Stimulated activated CD8-positive, alpha-beta memory T cell treated with anti-CD3 and anti-CD28 coated beads, Interleukin-4, amount 100 ng/mL, for 4 hours (primary cell): ENCODE measurements at regions not wholly inside any gene's neighbourhood (a gene's known extent, or its start where the extent isn't known, plus 50 kb on each side); places are given as distances from the start of the nearest gene placed in this dataset.
"Not testable (repeated sequence)": the region's sequence is repeated elsewhere in the genome, so short reads cannot be mapped to it uniquely, and the experiment has no call there.

Source experiments
- DNase-seq, 2 donors: peaks; one replicate each; pipeline ENCODE4 v3.0.0-alpha.2; 2020; ENCODE audit warnings: low read depth in 2 of 2, low spot score in 1 of 2

DNA sequence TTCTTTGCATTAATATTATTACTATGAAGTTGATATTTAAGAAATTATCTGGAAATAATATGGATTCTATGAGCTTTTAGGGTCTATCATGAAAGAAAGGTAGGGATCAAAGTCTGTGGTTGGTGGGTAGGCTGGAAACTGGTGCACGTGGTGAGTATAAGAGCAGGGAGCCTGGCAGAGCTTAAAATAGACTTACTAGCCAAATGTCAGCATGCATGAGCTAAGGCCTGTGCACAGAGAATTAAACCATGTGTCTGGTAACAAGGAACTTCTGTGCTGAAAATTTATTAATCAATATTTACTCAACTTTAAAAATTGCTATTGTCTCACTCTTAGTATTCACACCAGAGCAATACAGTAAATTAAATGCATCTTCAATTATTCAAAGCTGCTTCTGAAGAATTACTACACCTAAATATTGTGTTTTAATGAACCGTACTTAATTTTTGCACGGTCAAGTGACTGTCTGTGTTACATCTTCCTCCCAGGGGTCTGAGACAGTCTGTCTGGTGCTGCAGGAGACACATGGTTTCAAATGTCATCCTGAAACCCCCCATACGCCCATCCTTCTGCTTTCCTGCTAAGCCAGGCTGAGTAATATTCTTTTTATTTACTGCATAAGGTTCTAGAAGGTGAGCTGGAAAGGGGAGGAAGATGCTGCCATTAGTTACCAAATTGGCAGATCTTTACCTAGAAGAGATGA is 161.0 kb upstream of the NLRP1 start:
- DNase-seq = no peak

DNA sequence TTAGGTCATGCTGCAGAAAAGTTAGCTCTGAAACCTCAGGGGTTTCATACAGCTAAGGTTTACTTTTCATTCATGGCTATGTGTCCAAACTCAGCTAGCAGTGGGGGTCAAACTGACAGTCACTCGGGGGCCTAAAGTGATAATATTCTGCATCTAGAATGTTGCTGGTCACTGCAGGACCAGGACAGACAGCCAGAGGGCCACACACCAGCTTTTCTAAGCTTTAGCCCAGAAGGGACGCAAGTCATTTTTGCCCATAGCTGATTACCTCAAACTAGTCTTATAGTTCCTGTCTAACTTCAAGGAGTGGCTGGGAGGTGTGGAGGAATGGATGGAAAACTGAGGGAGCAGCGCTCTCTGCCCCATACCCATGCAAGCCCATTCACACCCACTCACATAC is 163.0 kb upstream of the NLRP1 start:
- DNase-seq = no peak

DNA sequence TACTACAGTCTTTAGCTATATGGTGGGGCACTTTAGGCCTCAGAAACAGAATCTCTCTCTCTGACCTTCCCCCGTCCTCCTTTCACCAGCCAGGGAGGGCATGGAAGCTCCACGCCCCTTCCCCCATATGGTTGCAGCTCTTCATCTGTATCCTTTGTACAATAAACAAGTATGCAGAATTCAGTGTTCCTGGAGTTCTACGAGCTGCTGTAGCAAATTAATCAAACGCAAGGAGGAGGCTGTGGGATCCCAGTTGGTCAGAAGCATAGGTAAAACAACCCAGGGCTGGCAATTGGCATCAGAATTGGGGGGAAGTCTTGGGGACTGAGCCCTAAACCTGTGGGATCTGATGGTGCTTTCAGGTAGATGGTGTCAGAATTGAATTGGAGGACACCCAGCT is 163.7 kb upstream of the NLRP1 start:
- DNase-seq = no peak

DNA sequence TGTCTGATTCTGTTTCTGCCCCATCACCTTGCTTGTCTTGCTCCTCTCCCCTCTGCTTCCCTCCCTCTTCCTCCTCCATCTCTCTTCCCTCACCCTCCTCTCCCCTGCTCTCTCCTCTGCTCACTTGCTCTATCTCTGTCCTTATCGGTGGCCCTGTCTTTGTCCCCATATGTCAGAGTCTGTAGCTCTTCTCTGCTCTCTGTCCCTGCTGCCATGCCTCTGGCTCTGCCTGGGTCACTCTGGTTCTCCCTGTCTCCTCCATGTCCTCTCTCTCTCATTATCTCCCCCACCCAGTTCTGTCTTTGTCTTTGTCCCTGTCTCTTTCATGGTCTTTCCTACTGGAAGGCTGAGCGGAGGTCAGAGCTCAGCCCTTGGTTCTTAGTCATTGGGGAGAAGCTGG is 169.1 kb upstream of the NLRP1 start:
- no peak for DNase-seq

DNA sequence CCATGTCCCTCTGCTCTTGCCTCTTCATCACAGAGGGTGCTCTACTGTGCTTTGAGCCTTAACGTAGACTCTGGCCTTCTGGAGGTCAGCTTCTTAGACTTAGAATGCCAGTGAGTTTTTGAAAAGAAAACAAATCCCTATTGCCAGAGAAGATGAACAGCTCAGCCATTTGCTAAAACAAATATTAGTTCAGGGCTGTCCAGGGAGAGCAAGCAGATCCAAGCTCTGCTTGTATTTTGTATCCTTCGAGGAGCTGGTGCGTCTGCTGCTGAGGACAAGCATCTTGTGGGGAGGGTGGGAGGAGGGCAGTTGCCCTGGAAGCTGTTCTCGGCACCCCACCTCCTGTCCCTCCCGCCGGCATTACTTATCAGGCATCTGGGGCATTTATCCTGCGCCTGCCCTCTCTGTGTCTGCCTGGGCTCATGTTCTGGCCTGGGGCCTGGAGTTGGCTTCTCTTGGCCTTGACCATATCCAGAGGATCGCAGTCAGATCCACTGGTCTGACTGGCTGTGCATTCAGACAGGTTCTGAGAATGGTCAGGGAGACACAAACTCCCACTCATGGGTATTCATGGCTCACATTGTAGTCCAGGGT is 173.1 kb upstream of the NLRP1 start:
- no peak for DNase-seq

DNA sequence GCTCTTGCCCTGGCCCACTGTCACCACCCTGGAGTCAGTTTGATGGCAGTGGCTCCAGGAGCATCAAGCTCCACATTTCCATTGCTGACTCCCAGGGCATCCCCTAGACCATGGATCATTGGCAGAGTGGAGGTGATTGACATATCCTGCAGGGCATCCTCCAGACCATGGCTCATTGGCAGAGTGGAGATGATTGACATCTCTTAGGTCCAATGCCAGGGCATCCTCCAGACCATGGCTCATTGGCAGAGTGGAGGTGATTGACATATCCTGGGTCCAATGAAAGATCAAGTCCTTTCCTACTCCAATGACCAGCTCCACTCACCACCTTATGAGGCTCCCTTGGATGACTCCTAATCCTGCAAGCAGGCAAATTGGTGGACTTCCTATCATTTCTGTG is 174.3 kb upstream of the NLRP1 start:
- no peak for DNase-seq

DNA sequence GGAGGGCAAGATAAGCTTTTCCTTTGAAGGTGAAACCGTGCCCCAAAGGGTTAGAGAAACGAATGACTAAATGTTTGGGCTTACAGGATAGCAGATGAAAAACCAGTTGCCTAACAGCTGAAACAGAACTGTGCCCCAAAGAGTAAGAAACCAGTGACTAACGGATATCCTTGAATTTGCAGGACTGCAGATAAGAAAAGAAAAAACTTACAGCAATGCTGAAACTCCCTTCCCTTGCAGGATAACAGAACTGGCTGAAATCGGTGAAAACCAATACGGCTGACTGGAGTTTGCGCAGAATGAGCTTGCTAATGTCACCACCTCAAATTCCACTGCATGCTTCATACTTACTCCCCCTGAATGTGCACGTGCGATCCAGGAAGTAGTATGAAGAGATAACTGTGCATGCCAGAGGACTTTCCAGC is 175.2 kb upstream of the NLRP1 start:
- DNase-seq = no peak

DNA sequence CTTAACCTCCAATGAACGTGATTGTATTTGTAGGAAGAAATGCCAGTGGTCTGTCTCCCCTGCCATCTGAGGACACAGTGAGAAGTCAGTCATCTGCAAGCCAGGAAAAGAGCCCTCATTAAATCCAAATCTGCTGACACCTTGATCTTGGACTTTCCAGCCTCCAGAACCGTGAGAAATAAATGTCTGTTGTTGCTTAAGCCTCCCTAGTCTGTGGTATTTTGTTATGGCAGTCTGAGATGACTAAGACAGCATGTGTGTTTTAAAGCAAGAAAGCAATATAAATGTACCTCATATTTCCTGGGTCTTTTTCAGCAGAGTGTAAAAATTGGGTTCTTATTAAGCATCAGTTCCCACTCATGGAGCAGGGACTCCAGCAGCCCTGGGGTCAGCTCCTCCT is 177.9 kb upstream of the NLRP1 start:
- DNase-seq = no peak

DNA sequence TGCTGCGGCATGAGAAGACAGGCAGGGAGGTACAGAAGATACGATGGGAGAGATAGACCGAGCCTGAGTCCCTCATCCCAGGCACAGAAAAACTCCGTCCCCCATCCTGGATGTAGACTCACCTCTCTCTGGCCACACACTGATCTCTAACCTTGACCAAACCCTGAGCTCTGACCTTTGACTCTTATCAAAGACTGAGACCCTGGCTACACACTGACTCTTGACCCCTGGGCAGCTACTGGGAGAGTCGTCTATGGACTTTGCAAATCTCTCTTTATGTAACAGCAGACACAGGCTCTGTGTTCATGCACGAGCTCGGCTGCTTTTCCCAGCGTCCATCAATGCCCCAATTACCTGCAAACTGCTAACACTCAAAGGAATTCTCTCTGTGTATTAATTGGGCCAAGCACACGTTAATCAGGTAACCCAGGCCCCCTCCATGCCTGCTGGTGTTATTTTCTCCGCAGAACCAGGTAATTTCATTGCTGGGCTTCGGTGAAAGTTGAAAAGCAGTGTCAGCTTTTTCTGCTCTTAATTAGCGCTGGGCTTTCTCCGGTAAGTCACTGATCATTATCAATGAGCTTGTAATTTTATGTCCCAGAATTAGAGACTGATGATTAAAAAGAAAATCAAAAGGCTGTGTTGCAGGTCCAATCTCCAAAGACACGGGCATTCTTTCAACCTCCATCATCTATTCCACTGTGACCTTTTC is 179.4 kb upstream of the NLRP1 start:
- DNase-seq = no peak

DNA sequence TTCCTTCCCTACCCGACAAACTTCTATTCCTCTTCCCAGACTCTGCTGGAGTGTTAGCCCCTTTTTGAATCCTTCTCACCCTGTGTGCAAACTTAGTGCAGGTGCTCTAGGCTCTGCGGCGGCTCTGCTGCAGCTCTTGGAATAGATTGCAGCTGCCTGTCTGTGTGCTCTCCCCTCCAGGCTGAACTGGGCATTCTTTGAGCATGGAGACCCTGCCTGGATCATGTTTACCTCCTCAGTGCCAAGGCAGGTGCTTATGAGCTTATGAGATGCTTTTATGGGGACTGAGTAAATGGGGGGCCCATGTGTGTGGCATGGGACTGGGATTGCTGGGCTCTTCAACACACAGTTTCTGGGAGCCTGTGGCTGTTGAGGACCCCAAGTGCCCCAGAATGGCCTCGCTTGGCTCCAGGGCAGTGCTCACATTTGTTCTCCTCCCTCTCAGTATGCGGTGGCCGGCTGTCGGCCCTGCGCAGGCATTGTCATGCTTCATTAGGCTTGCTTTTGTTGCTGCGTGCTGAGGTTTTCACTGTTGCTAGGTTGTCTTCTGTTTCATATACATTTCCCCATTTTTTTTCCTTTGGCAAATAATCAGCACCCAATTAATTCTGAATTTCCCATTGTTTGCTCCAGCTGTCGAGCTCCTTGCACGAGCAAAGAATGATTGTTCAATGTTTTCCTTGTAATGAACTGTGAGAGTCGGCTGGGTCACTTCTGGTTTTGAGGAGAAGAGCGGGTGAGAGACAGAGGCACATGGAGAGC is 185.5 kb upstream of the NLRP1 start:
- no peak for DNase-seq

DNA sequence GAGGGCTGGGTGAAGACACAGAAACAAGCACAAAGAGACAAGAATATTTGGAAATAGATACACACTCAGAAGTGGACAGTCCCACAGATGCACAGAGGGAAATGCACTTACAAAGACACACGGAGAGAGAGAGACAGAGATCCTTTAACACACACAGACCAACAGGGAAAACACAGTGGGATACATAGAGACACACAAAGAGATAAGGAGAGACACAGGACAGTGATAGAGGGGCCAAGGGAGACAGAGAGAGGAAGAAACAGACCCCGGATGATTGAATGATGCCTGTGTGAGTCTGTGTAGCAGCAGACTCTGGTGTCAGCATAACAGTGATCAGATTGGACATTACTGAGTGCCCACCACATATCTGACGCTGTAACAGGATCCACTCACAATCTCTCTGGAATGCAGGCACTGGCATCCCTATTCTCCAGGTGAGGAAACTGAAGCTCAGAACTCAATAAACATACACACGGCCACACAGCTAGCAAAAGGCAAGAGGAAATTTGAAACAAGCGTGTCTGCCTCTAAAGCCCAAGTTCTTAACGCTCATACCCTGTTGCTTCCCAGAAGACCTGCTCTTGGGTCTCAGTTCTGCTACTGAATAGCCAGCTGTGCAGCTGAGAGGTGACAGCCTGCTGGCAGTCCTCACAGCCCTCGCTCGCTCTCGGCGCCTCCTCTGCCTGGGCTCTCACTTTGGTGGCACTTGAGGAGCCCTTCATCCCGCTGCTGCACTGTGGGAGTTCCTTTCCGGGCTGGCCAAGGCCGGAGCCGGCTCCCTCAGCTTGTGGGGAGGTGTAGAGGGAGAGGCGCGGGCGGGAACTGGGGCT is 186.3 kb upstream of the NLRP1 start:
- no peak for DNase-seq

DNA sequence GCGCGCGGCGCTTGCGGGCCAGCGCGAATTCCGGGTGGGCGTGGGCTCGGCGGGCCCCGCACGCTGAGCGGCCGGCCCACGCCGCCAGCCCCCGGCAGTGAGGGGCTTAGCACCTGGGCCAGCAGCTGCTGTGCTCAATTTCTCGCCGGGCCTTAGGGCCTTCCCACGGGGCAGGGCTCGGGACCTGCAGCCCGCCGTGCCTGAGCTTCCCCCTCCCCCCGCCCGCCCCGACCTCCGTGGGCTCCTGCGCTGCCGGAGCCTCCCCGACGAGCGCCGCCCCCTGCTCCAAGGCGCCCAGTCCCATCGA is 186.9 kb upstream of the NLRP1 start:
- DNase-seq = not testable (repeated sequence)

DNA sequence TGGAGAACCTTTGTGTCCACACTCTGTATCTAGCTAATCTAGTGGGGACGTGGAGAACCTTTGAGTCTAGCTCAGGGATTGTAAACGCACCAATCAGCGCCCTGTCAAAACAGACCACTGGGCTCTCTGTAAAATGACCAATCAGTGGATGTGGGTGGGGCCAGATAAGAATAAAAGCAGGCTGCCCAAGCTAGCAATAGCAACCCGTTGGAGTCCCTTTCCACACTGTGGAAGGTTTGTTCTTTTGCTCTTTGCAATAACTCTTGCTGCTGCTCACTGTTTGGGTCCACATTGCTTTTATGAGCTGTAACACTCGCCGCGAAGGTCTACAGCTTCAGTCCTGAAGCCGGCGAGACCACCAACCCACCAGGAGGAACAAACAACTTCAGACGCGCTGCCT is 187.7 kb upstream of the NLRP1 start:
- DNase-seq = not testable (repeated sequence)

DNA sequence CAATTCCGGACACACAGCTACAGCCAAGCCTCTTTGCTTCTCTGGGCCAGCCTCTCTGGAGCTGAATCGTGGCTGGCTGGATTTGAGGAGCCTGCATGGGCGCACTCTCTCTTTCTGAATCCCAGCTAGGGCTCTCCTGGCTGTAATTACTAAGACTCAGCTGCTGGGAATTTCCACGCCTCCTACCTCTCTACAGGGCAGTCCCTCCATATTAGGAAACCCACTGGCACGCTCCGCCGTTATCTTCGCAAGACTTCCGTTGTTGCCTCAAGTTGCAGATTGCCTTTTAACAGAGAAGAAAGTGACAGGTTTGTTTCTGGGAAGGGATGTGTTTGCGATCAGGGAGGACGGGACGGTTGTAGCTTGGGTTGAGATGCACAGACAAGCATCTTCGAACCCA is 188.4 kb upstream of the NLRP1 start:
- DNase-seq = no peak

DNA sequence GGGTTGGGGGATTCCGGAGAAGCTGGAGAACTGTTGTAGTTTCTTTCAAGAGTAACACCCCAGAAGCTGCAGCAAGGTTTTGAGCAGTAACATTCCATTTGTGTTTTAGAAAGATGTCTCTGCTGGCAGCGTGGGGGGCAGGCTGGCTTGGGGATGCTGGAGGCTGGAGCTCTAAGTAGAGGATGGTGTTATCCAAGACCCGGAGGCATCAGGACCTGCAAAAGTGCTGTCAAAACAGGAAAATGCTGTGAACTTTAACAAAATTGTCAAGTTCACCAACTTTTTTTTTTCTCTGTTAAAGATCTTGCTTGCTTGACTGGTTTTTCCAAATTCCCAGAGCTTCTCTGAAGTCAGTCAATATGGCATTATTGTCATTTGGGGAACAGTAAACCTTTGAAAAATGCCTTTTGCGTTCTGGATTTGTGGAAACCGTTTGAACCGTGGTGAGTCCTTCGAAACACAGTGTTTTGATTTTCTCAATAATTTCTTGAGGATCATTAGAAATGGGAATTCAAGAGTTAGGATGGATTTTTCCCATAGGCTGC is 189.6 kb upstream of the NLRP1 start:
- no peak for DNase-seq

DNA sequence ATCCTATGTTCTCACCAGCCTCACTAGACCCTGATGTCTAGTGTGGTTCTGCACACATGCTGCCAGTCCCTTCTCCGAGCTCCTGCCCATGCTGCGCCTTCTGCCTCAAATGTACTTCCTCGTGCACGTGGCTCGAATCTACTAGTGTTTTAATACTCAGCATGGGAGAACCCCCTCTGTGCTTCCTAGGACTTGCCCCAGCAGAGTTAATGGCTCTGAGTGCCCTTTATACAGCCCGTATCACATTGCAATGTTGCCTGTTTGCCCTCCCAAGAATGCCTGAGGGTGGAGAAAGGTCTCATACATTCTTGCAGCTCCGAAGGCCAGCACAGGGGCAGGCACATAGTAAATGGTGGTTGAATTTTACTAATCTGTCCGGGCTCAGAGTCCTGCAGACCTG is 190.8 kb upstream of the NLRP1 start:
- DNase-seq = no peak

DNA sequence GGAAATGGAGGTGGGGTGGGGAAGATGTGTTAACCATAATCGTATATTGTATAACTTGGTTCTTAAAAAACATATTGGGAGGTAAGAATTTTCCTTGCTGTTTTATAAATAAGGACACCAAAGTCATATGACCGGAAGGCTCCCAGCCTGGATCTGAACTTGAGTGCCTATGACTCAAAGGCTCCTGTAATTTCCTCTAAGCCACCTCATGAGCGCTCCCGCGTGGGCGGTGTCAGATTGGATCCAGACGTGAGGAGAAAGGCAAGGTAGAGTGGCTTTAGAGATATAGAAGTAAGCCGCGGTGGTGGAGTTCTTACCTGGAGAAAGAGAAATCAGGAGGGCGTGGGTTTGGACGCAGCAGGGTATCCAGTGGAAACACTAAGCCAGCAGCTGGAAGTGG is 196.2 kb upstream of the NLRP1 start:
- no peak for DNase-seq

DNA sequence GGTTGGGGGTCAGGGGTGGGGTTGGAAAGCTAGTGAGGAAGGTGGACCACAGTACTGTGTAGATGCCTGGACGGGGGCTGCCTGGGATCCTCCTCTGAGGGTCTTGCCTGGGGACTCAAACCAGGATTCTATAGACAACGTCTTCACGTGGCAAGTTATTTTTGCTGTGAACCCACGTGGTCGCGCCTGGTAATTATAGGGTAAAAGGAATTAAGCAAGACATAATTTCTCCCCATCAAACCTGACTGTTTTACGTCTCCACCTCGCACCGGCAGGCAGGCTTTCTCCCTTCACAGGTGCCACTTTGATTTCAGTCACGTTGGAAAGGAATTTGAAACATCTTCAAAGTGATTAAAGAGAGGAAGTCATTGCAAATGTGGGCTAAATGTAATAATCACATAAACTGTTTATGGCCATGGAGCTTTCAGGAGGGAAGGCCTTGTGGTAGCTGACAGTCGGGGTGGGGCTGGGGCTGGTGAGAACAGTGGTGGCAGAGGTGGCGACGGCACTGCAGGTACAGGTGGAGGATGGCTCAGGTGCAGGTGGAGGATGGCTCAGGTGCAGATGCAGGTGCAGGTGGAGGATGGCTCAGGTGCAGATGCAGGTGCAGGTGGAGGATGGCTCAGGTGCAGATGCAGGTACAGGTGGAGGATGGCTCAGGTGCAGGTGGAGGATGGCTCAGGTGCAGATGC is 197.1 kb upstream of the NLRP1 start:
- DNase-seq = no peak

DNA sequence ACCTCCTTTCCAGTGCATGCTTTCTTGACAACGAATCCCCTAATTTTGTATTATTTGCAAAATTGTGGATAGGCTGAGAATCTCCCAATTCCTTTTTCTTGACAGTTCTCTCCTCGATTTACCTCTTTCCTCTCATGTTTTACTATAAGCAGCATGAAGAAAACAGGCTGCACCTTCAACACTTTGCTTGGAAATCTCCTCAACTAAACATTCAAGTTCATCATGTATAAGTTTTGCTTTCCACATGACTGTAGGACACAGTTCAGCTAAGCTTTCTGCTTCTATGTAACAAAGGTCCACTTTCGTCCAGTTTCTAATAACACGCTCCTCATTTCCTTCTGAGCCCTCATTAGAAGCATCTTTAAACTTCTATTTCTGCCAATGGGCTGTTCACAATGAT is 199.0 kb upstream of the NLRP1 start:
- DNase-seq = no peak

DNA sequence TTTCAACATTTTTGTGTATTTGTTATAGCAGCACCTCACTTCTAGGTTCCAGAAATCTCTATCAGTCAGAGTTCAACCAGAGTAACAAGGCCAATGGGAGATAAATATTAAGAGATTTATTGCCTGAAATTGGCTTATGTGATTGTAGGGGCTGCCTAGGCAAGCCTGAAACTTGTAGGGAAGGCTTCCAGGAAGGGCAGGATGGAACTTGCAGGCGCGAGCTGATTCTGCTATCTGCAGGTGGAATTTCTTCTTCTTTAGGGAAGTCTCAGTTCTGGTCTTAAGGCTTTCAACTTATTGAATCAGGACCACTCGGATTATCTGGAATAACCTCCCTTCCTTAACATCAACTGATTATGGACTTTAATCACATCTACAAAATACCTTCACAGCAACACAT is 199.5 kb upstream of the NLRP1 start:
- no peak for DNase-seq
